MG63 (cell line): ENCODE measurements at regions not wholly inside any gene's neighbourhood (a gene's known extent, or its start where the extent isn't known, plus 50 kb on each side); places are given as distances from the start of the nearest gene placed in this dataset.

Source experiments
- DNase-seq: peaks from one replicate; pipeline ENCODE4 v3.0.0-alpha.2; 2020
- H3K27me3 ChIP-seq: fragments of 250-450 bp; sonication (Bioruptor Pico); 2 replicates; pipeline ENCODE4 v1.5.1; 2020; ENCODE audit warnings: mild to moderate bottlenecking, moderate library complexity
- H3K36me3 ChIP-seq: fragments of 250-450 bp; sonication (Bioruptor Pico); 2 replicates; pipeline ENCODE4 v1.5.1; 2020; ENCODE audit warnings: mild to moderate bottlenecking, moderate library complexity
- H3K4me3 ChIP-seq: fragments of 250-450 bp; sonication (Bioruptor Pico); 2 replicates; pipeline ENCODE4 v1.5.1; 2020; ENCODE audit warnings: mild to moderate bottlenecking, moderate library complexity
- H3K9me3 ChIP-seq: fragments of 250-450 bp; sonication (Bioruptor Pico); 2 replicates; pipeline ENCODE4 v1.5.1; 2020; ENCODE audit warnings: mild to moderate bottlenecking, moderate library complexity

DNA sequence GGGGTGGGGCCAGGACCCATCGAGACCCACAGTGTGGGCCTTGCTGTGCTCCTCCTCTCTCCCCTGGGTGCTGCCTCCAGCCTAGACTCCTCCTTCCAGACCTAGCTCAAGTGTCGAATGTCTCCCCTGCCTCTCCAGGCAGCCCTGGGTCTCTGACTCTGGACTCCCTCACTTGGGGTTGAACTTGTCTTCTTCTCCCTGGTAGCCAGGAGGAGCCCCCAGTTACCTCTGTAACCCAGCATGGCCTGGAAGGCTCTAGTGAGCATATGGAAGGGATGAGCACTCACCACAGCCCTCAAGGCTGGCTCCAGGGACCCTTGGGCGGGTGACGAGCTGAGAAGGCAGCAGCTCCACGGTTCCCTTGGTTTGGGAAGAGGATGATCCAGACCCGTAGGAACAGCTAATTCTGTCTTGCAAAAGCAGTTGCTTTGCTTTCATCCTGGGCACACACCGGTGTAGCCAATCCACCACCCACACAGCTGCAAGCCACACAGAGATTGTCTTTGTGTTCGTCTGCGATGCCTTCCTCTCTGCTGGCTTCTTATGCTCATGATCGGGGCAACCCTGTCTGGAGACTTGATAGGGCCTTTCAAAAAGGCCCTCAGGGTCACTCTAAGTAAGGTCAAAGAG, 52.3 kb upstream of the ANTXRL start:
- DNase-seq: no peak
- Histone ChIP-seq H3K4me3 (no peak overlapping the region), H3K9me3 (no peaks in the 10 kb centered on the region), H3K27me3 (no peaks in the 10 kb centered on the region), H3K36me3 (no peaks in the 10 kb centered on the region)

- no peaks in the 10 kb centered on the region for H3K27me3 ChIP-seq
- no peak for DNase-seq
- H3K36me3 ChIP-seq: no peaks in the 10 kb centered on the region
These were observed 50.9 kb upstream of the ANTXRL start for GRCh38 chr10:46235705-46236545.

GRCh38 chr10:46236546-46236887, 50.3 kb upstream of the ANTXRL start:
- Histone ChIP-seq H3K4me3 (no peak overlapping the region), H3K36me3 (no peaks in the 10 kb centered on the region), H3K27me3 (no peaks in the 10 kb centered on the region), H3K9me3 (no peaks in the 10 kb centered on the region)
- DNase-seq: no peak

More at GRCh38 chr10:46235705-46236545, 50.9 kb upstream of the ANTXRL start:
- no peaks in the 10 kb centered on the region for H3K9me3 ChIP-seq
- H3K4me3 ChIP-seq: no peak overlapping the region

DNA sequence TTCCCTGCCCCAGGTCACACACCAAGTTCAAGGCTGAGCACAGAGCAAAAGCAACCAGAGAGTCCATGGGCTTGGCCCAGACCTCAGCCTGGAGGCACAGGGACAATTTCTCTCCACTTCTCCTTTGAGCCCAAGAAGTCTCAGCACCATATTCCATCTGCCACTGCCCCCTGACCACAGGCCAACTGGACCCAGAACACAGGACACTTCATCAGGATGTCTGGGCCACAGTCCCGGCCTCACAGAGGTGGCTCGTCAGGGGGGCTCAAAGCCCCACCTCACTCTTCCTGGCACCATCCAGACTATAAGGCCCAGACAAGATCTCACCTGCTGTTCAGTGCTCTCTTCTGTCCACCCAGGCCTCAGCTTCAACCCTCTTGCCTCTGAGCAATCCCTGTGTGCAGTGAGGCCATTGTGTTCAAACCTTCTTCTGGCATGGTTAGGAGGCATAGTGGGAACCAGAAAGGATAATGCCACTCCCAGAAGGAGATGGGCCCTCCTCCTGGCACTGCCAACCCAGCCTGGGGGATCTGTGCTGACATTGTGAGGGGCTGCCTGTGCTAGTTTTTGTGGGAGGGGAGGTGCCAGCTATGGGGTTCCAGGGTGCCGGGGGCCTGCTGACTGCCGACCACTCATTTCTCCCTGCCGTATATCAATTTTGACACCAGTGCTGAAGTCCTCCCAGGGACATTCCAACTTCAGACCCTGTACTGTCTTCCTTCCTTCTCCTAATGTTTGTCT, 49.7 kb upstream of the ANTXRL start:
- no peak for DNase-seq
- Histone ChIP-seq H3K9me3 (no peaks in the 10 kb centered on the region; the same call in 1 of the 2 replicates), H3K4me3 (no peak overlapping the region), H3K27me3 (no peaks in the 10 kb centered on the region), H3K36me3 (no peaks in the 10 kb centered on the region)
